ENCODE measurements at regions not wholly inside any gene's neighbourhood (a gene's known extent, or its start where the extent isn't known, plus 50 kb on each side); places are given as distances from the start of the nearest gene placed in this dataset.

DNA sequence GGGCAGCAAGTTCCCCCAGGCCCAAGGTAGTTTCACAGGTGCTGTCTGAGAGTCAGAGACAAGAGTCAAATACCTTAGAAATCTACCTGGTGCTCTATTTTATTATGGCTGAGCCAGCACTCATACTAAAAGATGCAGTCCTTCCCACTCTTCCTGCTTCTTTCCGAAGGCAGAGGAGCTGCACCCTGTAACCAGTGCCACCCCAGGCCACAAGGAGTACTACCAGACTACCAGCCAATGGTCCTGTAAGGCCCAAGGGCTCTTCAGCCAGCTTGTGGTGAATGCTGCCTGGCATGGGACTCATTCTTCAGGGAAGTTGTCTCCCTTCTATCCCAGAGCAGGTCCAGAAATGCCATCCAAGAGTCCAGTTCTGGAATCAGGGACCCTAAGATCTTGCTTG lies 203.8 kb upstream of the DUSP10 start:
- Histone ChIP-seq H3K4me3 (ENCODE audit: low read depth in 1 of 2, low read length in 2 of 2) (no peak overlapping the region), H3K27ac (ENCODE audit: low read depth, low read length) (no peak overlapping the region), H3K9ac (ENCODE audit: low read length) (no peak overlapping the region), H3K27me3 (ENCODE audit: control insufficient read depth in 1 of 2, insufficient read depth in 2 of 2, low read length in 2 of 2) (no peaks in the 10 kb centered on the region), H3K4me1 (ENCODE audit: insufficient read depth, low read length) (no peaks in the 10 kb centered on the region), H3K9me3 (ENCODE audit: low read length) (no peaks in the 10 kb centered on the region), H3K36me3 (ENCODE audit: insufficient read depth, low read length) (no peaks in the 10 kb centered on the region)

DNA sequence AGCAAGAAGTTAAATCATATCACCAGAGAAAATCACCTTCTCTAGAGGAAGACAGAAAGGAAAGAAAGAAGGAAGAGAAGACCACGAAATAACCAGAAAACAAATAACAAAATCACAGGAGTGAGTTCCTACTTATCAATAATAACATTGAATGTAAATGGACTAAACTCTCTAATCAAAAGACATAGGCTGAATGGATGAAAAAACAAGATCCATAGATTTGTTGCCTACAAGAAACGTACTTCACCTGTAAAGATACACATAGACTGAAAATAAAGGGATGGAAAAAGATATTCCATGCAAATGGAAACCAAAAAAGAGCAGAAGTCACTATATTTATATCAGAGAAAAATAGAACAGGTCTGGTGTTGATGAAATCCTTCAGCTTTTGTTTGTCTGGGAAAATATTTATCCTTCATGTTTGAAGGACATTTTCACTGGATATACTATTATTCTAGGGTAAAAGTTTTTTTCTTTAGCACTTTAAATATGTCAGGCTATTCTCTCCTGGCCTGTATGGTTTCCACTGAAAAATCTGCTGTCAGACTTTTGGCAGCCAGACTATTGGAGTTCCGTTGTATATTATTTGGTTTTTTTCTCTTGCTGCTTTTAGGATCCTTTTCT lies 202.5 kb upstream of the DUSP10 start:
- no peaks in the 10 kb centered on the region for H3K4me1 ChIP-seq (ENCODE audit: insufficient read depth, low read length)
- H3K27me3 ChIP-seq (ENCODE audit: control insufficient read depth in 1 of 2, insufficient read depth in 2 of 2, low read length in 2 of 2), result no peaks in the 10 kb centered on the region
- H3K27ac ChIP-seq (ENCODE audit: low read depth, low read length), result no peak overlapping the region
- H3K36me3 ChIP-seq (ENCODE audit: insufficient read depth, low read length), result no peaks in the 10 kb centered on the region
- H3K9me3 ChIP-seq (ENCODE audit: low read length), result no peaks in the 10 kb centered on the region
- no peak overlapping the region for H3K9ac ChIP-seq (ENCODE audit: low read length)
- no peak overlapping the region for H3K4me3 ChIP-seq (ENCODE audit: low read depth in 1 of 2, low read length in 2 of 2)

DNA sequence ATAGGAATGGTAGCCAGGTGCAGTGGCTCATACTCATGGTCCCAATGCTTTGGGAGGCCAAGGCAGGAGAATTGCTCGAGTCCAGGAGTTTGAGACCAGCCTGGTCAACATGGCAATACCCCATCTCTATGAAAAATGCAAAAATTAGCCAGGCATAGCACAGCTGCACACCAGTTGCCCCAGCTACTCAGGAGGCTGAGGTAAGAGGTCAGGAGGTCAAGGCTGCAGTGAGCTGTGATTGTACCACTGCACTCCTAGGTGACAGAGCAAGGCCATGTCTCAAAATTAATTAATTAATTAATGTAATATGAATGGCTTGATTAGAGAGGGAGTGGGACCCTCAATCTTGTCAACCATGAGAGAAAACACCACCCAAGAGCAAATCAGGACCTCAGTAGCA lies 198.7 kb upstream of the DUSP10 start:
- Histone ChIP-seq H3K27ac (ENCODE audit: low read depth, low read length) (no peak overlapping the region), H3K9ac (ENCODE audit: low read length) (no peak overlapping the region), H3K4me1 (ENCODE audit: insufficient read depth, low read length) (no peaks in the 10 kb centered on the region), H3K9me3 (ENCODE audit: low read length) (no peaks in the 10 kb centered on the region), H3K36me3 (ENCODE audit: insufficient read depth, low read length) (no peaks in the 10 kb centered on the region), H3K27me3 (ENCODE audit: control insufficient read depth in 1 of 2, insufficient read depth in 2 of 2, low read length in 2 of 2) (no peaks in the 10 kb centered on the region), H3K4me3 (ENCODE audit: low read depth in 1 of 2, low read length in 2 of 2) (no peak overlapping the region)

DNA sequence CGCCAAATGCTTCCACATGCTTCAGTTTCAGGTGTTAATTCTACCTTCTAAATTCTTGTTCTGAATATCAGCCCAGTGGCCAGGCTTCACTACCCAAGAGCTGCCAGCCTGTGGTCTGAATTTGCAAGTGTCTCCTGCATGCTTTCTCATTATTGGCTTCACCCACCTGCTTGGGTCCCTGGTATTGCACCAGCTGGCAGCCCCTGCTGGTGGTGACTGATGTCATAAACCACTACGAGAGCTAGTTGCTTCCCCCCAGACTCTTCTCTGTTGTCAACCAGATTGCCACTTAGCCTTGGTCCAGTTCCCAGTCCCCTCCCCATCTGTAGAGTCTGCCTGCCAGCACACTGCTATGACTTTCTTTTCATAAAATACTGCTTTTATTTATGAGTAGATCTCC lies 197.7 kb upstream of the DUSP10 start:
- Histone ChIP-seq H3K36me3 (ENCODE audit: insufficient read depth, low read length) (no peaks in the 10 kb centered on the region), H3K27me3 (ENCODE audit: control insufficient read depth in 1 of 2, insufficient read depth in 2 of 2, low read length in 2 of 2) (no peaks in the 10 kb centered on the region)

DNA sequence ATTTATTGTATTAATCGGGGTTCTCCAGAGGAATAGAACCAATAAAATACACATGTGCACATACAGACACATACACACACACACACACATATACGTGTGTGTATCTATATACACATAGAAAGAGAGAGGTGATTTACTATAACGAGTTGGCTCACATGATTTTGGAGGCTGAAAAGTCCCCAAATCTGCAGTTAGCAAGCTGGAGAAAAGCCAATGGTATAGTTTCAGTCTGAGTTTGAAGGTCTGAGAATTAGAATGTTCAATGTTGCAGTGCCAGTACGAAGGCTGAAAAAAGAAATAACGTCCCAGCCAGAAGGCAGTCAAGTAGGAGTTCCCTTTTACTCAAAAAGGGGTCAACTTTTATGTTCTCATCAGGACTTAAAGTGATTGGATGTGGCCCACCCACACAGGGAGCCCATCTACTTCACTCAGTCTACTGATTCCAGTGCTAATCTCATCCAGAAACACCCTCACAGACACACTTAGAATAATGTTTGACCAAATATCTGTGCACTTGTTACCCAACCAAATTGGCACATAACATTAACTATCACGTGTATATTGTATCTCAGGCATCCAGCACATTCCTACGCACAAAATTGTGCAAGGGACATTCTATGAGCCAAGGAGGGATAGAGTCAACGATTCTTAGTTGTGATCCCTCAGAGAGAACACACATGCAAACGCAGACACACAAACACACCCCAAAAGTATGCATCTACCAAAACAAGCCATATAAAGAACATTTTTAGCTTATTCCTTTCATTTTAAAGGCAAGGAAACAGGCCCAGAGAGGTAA lies 195.5 kb upstream of the DUSP10 start:
- Histone ChIP-seq H3K27ac (ENCODE audit: low read depth, low read length) (no peak overlapping the region), H3K36me3 (ENCODE audit: insufficient read depth, low read length) (no peaks in the 10 kb centered on the region), H3K9ac (ENCODE audit: low read length) (no peak overlapping the region), H3K4me3 (ENCODE audit: low read depth in 1 of 2, low read length in 2 of 2) (no peak overlapping the region), H3K27me3 (ENCODE audit: control insufficient read depth in 1 of 2, insufficient read depth in 2 of 2, low read length in 2 of 2) (no peaks in the 10 kb centered on the region), H3K9me3 (ENCODE audit: low read length) (no peaks in the 10 kb centered on the region), H3K4me1 (ENCODE audit: insufficient read depth, low read length) (no peaks in the 10 kb centered on the region)

More for the DNA sequence above, 197.7 kb upstream of the DUSP10 start:
- H3K27ac ChIP-seq (ENCODE audit: low read depth, low read length), result no peak overlapping the region
- no peaks in the 10 kb centered on the region for H3K4me1 ChIP-seq (ENCODE audit: insufficient read depth, low read length)
- H3K4me3 ChIP-seq (ENCODE audit: low read depth in 1 of 2, low read length in 2 of 2), result no peak overlapping the region
- no peaks in the 10 kb centered on the region for H3K9me3 ChIP-seq (ENCODE audit: low read length)
- H3K9ac ChIP-seq (ENCODE audit: low read length), result no peak overlapping the region

GRCh38 chr1:221933814-221934213 lies 191.9 kb upstream of the DUSP10 start:
- Histone ChIP-seq H3K27ac (ENCODE audit: low read depth, low read length) (no peak overlapping the region), H3K4me1 (ENCODE audit: insufficient read depth, low read length) (no peaks in the 10 kb centered on the region), H3K9ac (ENCODE audit: low read length) (no peak overlapping the region), H3K4me3 (ENCODE audit: low read depth in 1 of 2, low read length in 2 of 2) (no peak overlapping the region), H3K36me3 (ENCODE audit: insufficient read depth, low read length) (no peaks in the 10 kb centered on the region), H3K27me3 (ENCODE audit: control insufficient read depth in 1 of 2, insufficient read depth in 2 of 2, low read length in 2 of 2) (no peaks in the 10 kb centered on the region), H3K9me3 (ENCODE audit: low read length) (no peaks in the 10 kb centered on the region)

- no peak overlapping the region for H3K27ac ChIP-seq (ENCODE audit: low read depth, low read length)
- no peaks in the 10 kb centered on the region for H3K4me1 ChIP-seq (ENCODE audit: insufficient read depth, low read length)
- H3K36me3 ChIP-seq (ENCODE audit: insufficient read depth, low read length), result no peaks in the 10 kb centered on the region
- H3K9me3 ChIP-seq (ENCODE audit: low read length), result no peaks in the 10 kb centered on the region
- no peak overlapping the region for H3K4me3 ChIP-seq (ENCODE audit: low read depth in 1 of 2, low read length in 2 of 2)
- no peak overlapping the region for H3K9ac ChIP-seq (ENCODE audit: low read length)
- H3K27me3 ChIP-seq (ENCODE audit: control insufficient read depth in 1 of 2, insufficient read depth in 2 of 2, low read length in 2 of 2), result no peaks in the 10 kb centered on the region
Observed at GRCh38 chr1:221926441-221926840, 184.6 kb upstream of the DUSP10 start.

DNA sequence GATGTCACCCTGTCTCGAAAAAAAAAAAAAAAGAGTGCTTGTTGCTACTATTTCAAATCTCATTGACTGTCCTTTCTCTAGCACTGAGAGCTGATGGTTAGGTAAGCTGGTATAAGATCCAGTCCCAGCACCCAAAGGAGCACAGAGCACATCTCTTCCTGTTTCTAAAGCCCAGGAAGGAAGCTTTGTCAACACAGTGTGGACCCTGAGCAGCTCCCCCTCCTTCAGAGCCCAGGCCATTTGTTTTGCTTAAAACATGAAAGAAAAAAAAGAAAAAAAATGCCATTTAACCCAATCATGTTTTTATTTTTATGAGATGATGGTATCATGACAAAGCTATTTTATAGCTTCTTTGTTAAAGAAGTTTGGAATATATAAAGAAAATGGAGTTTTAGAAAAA lies 184.1 kb upstream of the DUSP10 start:
- Histone ChIP-seq H3K27ac (ENCODE audit: low read depth, low read length) (no peak overlapping the region), H3K9ac (ENCODE audit: low read length) (no peak overlapping the region), H3K4me1 (ENCODE audit: insufficient read depth, low read length) (no peaks in the 10 kb centered on the region), H3K9me3 (ENCODE audit: low read length) (no peaks in the 10 kb centered on the region), H3K27me3 (ENCODE audit: control insufficient read depth in 1 of 2, insufficient read depth in 2 of 2, low read length in 2 of 2) (no peaks in the 10 kb centered on the region), H3K4me3 (ENCODE audit: low read depth in 1 of 2, low read length in 2 of 2) (no peak overlapping the region), H3K36me3 (ENCODE audit: insufficient read depth, low read length) (no peaks in the 10 kb centered on the region)

GRCh38 chr1:221923929-221924598 lies 182.2 kb upstream of the DUSP10 start:
- Histone ChIP-seq H3K9ac (ENCODE audit: low read length) (no peak overlapping the region), H3K9me3 (ENCODE audit: low read length) (no peaks in the 10 kb centered on the region), H3K36me3 (ENCODE audit: insufficient read depth, low read length) (no peaks in the 10 kb centered on the region), H3K4me1 (ENCODE audit: insufficient read depth, low read length) (no peaks in the 10 kb centered on the region), H3K27me3 (ENCODE audit: control insufficient read depth in 1 of 2, insufficient read depth in 2 of 2, low read length in 2 of 2) (no peaks in the 10 kb centered on the region), H3K27ac (ENCODE audit: low read depth, low read length) (no peak overlapping the region), H3K4me3 (ENCODE audit: low read depth in 1 of 2, low read length in 2 of 2) (no peak overlapping the region)

DNA sequence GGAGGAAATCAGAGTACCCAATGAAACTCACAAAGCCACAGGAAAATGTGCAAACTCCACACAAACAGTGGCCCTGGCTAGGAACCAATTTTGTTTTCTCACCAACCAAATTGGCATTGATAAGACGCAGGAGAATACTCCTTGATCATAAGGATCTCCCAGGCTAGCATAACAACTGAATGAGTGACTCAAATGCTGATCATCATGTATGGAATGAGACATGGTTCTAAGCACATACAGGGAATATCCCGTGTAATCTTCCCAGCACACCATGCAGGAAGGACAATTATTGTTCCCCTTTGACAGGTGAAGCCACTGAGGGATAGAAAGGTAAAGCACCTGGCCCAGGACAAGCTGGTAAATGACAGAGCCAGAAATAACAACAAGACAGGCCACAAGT lies 180.0 kb upstream of the DUSP10 start:
- no peak overlapping the region for H3K27ac ChIP-seq (ENCODE audit: low read depth, low read length)
- no peaks in the 10 kb centered on the region for H3K4me1 ChIP-seq (ENCODE audit: insufficient read depth, low read length)
- H3K9ac ChIP-seq (ENCODE audit: low read length), result no peak overlapping the region
- H3K36me3 ChIP-seq (ENCODE audit: insufficient read depth, low read length), result no peaks in the 10 kb centered on the region
- no peaks in the 10 kb centered on the region for H3K9me3 ChIP-seq (ENCODE audit: low read length)
- no peak overlapping the region for H3K4me3 ChIP-seq (ENCODE audit: low read depth in 1 of 2, low read length in 2 of 2)
- H3K27me3 ChIP-seq (ENCODE audit: control insufficient read depth in 1 of 2, insufficient read depth in 2 of 2, low read length in 2 of 2), result no peaks in the 10 kb centered on the region

- Histone ChIP-seq H3K4me3 (ENCODE audit: low read depth in 1 of 2, low read length in 2 of 2) (no peak overlapping the region), H3K36me3 (ENCODE audit: insufficient read depth, low read length) (no peaks in the 10 kb centered on the region), H3K9me3 (ENCODE audit: low read length) (no peaks in the 10 kb centered on the region), H3K4me1 (ENCODE audit: insufficient read depth, low read length) (no peaks in the 10 kb centered on the region), H3K27me3 (ENCODE audit: control insufficient read depth in 1 of 2, insufficient read depth in 2 of 2, low read length in 2 of 2) (no peaks in the 10 kb centered on the region), H3K27ac (ENCODE audit: low read depth, low read length) (no peak overlapping the region), H3K9ac (ENCODE audit: low read length) (no peak overlapping the region)
Observed at GRCh38 chr1:221919743-221920142, 177.9 kb upstream of the DUSP10 start.

All from muscle layer of colon (tissue), 2 donors.